HepG2 (cell line): ENCODE measurements at regions not wholly inside any gene's neighbourhood (a gene's known extent, or its start where the extent isn't known, plus 50 kb on each side); places are given as distances from the start of the nearest gene placed in this dataset.

Experiments used
- ATAC-seq: fragments of 200-7000 bp; cut with Tn5 transposase; 3 replicates; pipeline ENCODE4 v1.9.1; 2020; ENCODE audit warnings: mild to moderate bottlenecking, moderate library complexity
- BruUV-seq: library from RNA; stranded (reverse); fragments of 400-500 nt; replicated peaks from 2 replicates; lab custom pipeline; 2021; lab: Mats Ljungman, UMichigan
- CTCF ChIA-PET: fragments of 300-600 bp; formaldehyde crosslinking; extraction: SDS; loops from one replicate; lab custom pipeline; 2021; ENCODE audit warnings: low total read pairs, inconsistent platforms, low intra/inter-chr PET ratio; lab: Yijun Ruan, JAX
- POLR2A ChIA-PET: fragments of 350-600 bp; sonication (Branson Sonifier 250); formaldehyde crosslinking; loops from one replicate; lab custom pipeline; 2020; ENCODE audit warnings: antibody characterized with exemption, inconsistent platforms; lab: Yijun Ruan, JAX
- DNase-seq: peaks from one replicate; pipeline ENCODE4 v3.0.0-alpha.2; 2015; ENCODE audit warnings: low spot score
- FAIRE-seq: peaks from 3 replicates; lab custom pipeline; 2011; peaks lifted over from hg19 to GRCh38; lab: Jason Lieb, UNC
- H2AFZ ChIP-seq: one replicate; pipeline ENCODE4 v1.6.1; 2011; ENCODE audit warnings: low read length, inconsistent platforms
- H3K27ac ChIP-seq: fragments of 300-600 bp; 3 replicates; pipeline ENCODE4 v1.8.0; 2011; ENCODE audit warnings: mixed run types, mild to moderate bottlenecking, mixed read lengths, low read length, inconsistent platforms; ENCODE audit not compliant: insufficient read depth; ENCODE audit errors: extremely low read length
- H3K27me3 ChIP-seq, 2 experiments: fragments of 200-600 bp in 1 of 2; 2 replicates in 1 of 2; 3 replicates in 1 of 2; pipeline versions ENCODE4 v1.6.0 to v1.8.0; 2011; ENCODE audit warnings: low read length in 2 of 2, mild to moderate bottlenecking in 2 of 2, moderate library complexity in 2 of 2, inconsistent platforms in 1 of 2; ENCODE audit not compliant: insufficient read depth in 2 of 2, control insufficient read depth in 1 of 2
- H3K36me3 ChIP-seq, 2 experiments: fragments of 200-600 bp in 1 of 2; replicated peaks in 1 of 2; 2 replicates in 1 of 2; 3 replicates in 1 of 2; pipeline versions ENCODE4 v1.5.1 to v1.8.0; 2011; ENCODE audit warnings: low read length in 2 of 2, inconsistent platforms in 1 of 2; ENCODE audit not compliant: insufficient read depth in 2 of 2, control insufficient read depth in 1 of 2
- H3K4me1 ChIP-seq: 2 replicates; pipeline ENCODE4 v1.5.1; 2012; ENCODE audit warnings: low read length, inconsistent platforms; ENCODE audit not compliant: insufficient read depth
- H3K4me2 ChIP-seq: 2 replicates; pipeline ENCODE4 v1.6.0; 2011; ENCODE audit warnings: low read depth, low read length, inconsistent platforms
- H3K4me3 ChIP-seq, 3 experiments: fragments of 200-600 bp in 1 of 3; sonication (generic), shearing (Covaris generic) in 1 of 3; replicated peaks in 1 of 3; 2 replicates each; pipeline ENCODE4 v1.5.1; 2011 to 2016; ENCODE audit warnings: low read length in 3 of 3, inconsistent platforms in 2 of 3, low read depth in 2 of 3, mild to moderate bottlenecking in 2 of 3, control low read depth in 1 of 3, mixed read lengths in 1 of 3; ENCODE audit not compliant: insufficient read depth in 1 of 3
- H3K79me2 ChIP-seq: one replicate; pipeline ENCODE4 v1.6.1; 2011; ENCODE audit warnings: low read length, inconsistent platforms; ENCODE audit not compliant: insufficient read depth
- H3K9ac ChIP-seq: 2 replicates; pipeline ENCODE4 v1.6.0; 2011; ENCODE audit warnings: mild to moderate bottlenecking, low read depth, low read length, inconsistent platforms; ENCODE audit not compliant: insufficient read depth
- H3K9me3 ChIP-seq: 2 replicates; pipeline ENCODE4 v1.5.1; 2012; ENCODE audit warnings: mild to moderate bottlenecking, low read length
- H4K20me1 ChIP-seq: 2 replicates; pipeline ENCODE4 v1.6.0; 2011; ENCODE audit warnings: inconsistent platforms, mild to moderate bottlenecking, low read length, moderate library complexity; ENCODE audit not compliant: insufficient read depth
- ARID5B ChIP-seq: IDR thresholded peaks from 2 replicates; pipeline ENCODE4 v1.4.0; 2020; ENCODE audit warnings: mild to moderate bottlenecking, missing genetic modification reagents
- ATF4 ChIP-seq, 2 experiments: fragments of 450-650 bp in 1 of 2; sonication (generic) in 1 of 2; formaldehyde crosslinking; IDR thresholded peaks; 2 replicates each; pipeline versions ENCODE4 v1.5.0 to v1.8.0; 2020 to 2022; ENCODE audit warnings: mild to moderate bottlenecking in 1 of 2, missing genetic modification reagents in 1 of 2
- BHLHE40 ChIP-seq: IDR thresholded peaks from 2 replicates; pipeline ENCODE4 v1.6.1; 2011; ENCODE audit warnings: low read length, improper control_type of control experiment
- CENPBD1 ChIP-seq: sonication (generic); formaldehyde crosslinking; IDR thresholded peaks from 2 replicates; pipeline ENCODE4 v1.8.0; 2022; ENCODE audit warnings: missing genetic modification reagents, low read depth, mild to moderate bottlenecking, borderline replicate concordance
- EP300 ChIP-seq, 3 experiments: sonication (generic) in 1 of 3; formaldehyde crosslinking in 1 of 3; IDR thresholded peaks; 2 replicates each; pipeline versions ENCODE4 v1.5.1 to v1.6.1; 2011 to 2020; ENCODE audit warnings: low read depth in 2 of 3, low read length in 2 of 3, borderline replicate concordance in 1 of 3, improper control_type of control experiment in 1 of 3, mild to moderate bottlenecking in 1 of 3, missing genetic modification reagents in 1 of 3, moderate library complexity in 1 of 3
- FOSL2 ChIP-seq: sonication (generic); formaldehyde crosslinking; IDR thresholded peaks from 2 replicates; pipeline ENCODE4 v1.4.0; 2020; ENCODE audit warnings: missing genetic modification reagents
- FOXA1 ChIP-seq, 2 experiments: fragments of 450-650 bp in 1 of 2; sonication (generic) in 1 of 2; formaldehyde crosslinking in 1 of 2; IDR thresholded peaks; 2 replicates each; pipeline versions ENCODE4 v1.4.0 to v1.6.1; 2016 to 2020; ENCODE audit warnings: missing genetic modification reagents in 1 of 2
- FOXK1 ChIP-seq: sonication (generic); formaldehyde crosslinking; IDR thresholded peaks from 2 replicates; pipeline ENCODE4 v1.4.0; 2020; ENCODE audit warnings: low read depth, missing genetic modification reagents, borderline replicate concordance
- HCFC1 ChIP-seq: fragments of 150-350 bp; IDR thresholded peaks from 2 replicates; pipeline ENCODE4 v1.6.1; 2014; ENCODE audit warnings: low read depth, low read length
- NKX3-1 ChIP-seq: sonication (generic); formaldehyde crosslinking; IDR thresholded peaks from 2 replicates; pipeline ENCODE4 v1.5.0; 2020; ENCODE audit warnings: missing genetic modification reagents
- SAP130 ChIP-seq: IDR thresholded peaks from 2 replicates; pipeline ENCODE4 v1.6.1; 2016; ENCODE audit warnings: low read depth
- ZBTB49 ChIP-seq: sonication (generic); formaldehyde crosslinking; IDR thresholded peaks from 2 replicates; pipeline ENCODE4 v1.4.0; 2020; ENCODE audit warnings: missing genetic modification reagents, borderline replicate concordance
- ZNF101 ChIP-seq: sonication (generic); formaldehyde crosslinking; IDR thresholded peaks from 2 replicates; pipeline ENCODE4 v1.4.0; 2020; ENCODE audit warnings: mild to moderate bottlenecking, low read depth, missing genetic modification reagents, borderline replicate concordance
- ZNF12 ChIP-seq: sonication (generic); formaldehyde crosslinking; IDR thresholded peaks from 2 replicates; pipeline ENCODE4 v1.5.0; 2020; ENCODE audit warnings: missing genetic modification reagents
- ZNF20 ChIP-seq: sonication (generic); formaldehyde crosslinking; IDR thresholded peaks from 2 replicates; pipeline ENCODE4 v1.4.0; 2020; ENCODE audit warnings: mild to moderate bottlenecking, moderate library complexity, missing genetic modification reagents
- ZNF24 ChIP-seq: fragments of 450-650 bp; IDR thresholded peaks from 2 replicates; pipeline ENCODE4 v1.6.1; 2017; ENCODE audit warnings: antibody characterized with exemption, mild to moderate bottlenecking
- whole genome bisulfite sequencing: methylation state at CpG from one replicate; pipeline ENCODE4 v1.1.6; 2017; ENCODE audit warnings: low lambda C conversion rate; 5-methylcytosine and 5-hydroxymethylcytosine counted together
- in situ Hi-C: cut with HindIII; loops from 2 replicates; pipeline ENCODE4 v1.10.0; 2017; ENCODE audit warnings: low pct_unique_long_range_greater_than_20kb; ENCODE audit not compliant: extremely low pct_ligation_motif_present
- intact Hi-C: fragments of 100-400 bp; cut with micrococcal nuclease; formaldehyde crosslinking; loops from one replicate; pipeline ENCODE4 v1.10.0; 2022; ENCODE audit not compliant: unreplicated experiment

GRCh38 chr7:13099154-13099795 is 411.8 kb downstream of the ARL4A start:
- Histone ChIP-seq H2AFZ (no peak overlapping the region), H3K4me1 (peaks cover 7% of the 10 kb centered on the region), H3K9ac (no peak overlapping the region), H3K4me2 (peak overlapping the region; percentile 5; the same call in 1 of the 2 replicates), H3K36me3 (no peaks in the 10 kb centered on the region), H3K27ac (no peak overlapping the region), H3K9me3 (no peaks in the 10 kb centered on the region), H3K4me3 (no peak overlapping the region), H3K79me2 (no peaks in the 10 kb centered on the region), H4K20me1 (no peaks in the 10 kb centered on the region), H3K27me3 (no peaks in the 10 kb centered on the region)
- FAIRE-seq (peak; percentile 4), DNase-seq (peak; percentile 53), ATAC-seq (peak; percentile 82)
- intact Hi-C loops (loop anchor here (5.0 kb wide), 1 partner anchor 82 kb away; no protein-coding TSS in a partner anchor), in situ Hi-C loops (no loop called here)
- WGBS: 6% methylated on average over 5 of the region's 5 CpGs
- ChIA-PET POLR2A (no interaction called here), CTCF (no interaction called here)
- no TSS peak for BruUV-seq
- peak in 1 of 2 experiments; percentile 38; a peak in 1 of 4 replicates for TF ChIP-seq EP300 (IDR thresholded peaks at IDR 0.05; ENCODE audit: low read depth in 2 of 2, low read length in 2 of 2)
- TF ChIP-seq EP300 (CRISPR knock-in tag; IDR thresholded peaks at IDR 0.05; ENCODE audit: borderline replicate concordance): no peak
- TF ChIP-seq ZNF101: no peak
- TF ChIP-seq FOXA1 (IDR thresholded peaks at IDR 0.05): no peak
- TF ChIP-seq FOXA1 (CRISPR knock-in tag; IDR thresholded peaks at IDR 0.05): 0 out of 2 replicates have a peak, but pooled peaks have one; percentile 14
- peak; percentile 15; the same call in 1 of the 2 replicates for TF ChIP-seq BHLHE40
- TF ChIP-seq ZNF24: no peak
- peak; percentile 36; the same call in 1 of the 2 replicates for TF ChIP-seq FOXK1 (CRISPR knock-in tag)
- TF ChIP-seq SAP130 (CRISPR knock-in tag): peak; percentile 37; the same call in 1 of the 2 replicates
- no peak for TF ChIP-seq NKX3-1 (CRISPR knock-in tag)
- no peak for TF ChIP-seq ZNF20 (CRISPR knock-in tag)
- peak; percentile 31; the same call in 1 of the 2 replicates for TF ChIP-seq ARID5B (CRISPR knock-in tag)
- TF ChIP-seq CENPBD1 (CRISPR knock-in tag): no peak
- peak; percentile 91 for TF ChIP-seq FOSL2 (CRISPR knock-in tag)
- TF ChIP-seq ZBTB49 (CRISPR knock-in tag): no peak
- TF ChIP-seq ZNF12 (CRISPR knock-in tag): peak; percentile 67
- no peak for TF ChIP-seq HCFC1
- peak in 1 of 2 experiments; percentile 90; a peak in 2 of 4 replicates for TF ChIP-seq ATF4 (CRISPR knock-in tag; IDR thresholded peaks at IDR 0.05)
